ENCODE measurements at regions not wholly inside any gene's neighbourhood (a gene's known extent, or its start where the extent isn't known, plus 50 kb on each side); places are given as distances from the start of the nearest gene placed in this dataset.

DNA sequence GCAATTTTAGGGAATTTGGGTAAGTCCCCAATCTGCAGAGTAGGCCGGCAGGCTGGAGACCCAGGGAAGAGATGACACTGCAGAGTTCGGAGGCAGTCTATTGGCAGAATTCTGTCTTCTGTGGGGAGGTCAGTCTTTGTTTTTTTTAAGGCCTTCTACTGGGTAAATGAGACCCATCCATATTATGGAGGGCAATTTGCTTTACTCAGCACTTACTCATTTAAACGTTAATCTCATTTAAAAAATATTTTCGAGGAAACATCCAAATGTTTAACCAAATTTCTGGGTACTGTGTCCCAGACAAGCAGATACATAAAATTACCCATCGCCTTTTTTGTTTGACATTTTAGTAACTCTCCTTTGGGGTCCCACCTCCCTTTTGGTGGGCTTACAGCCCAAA is 139.5 kb downstream of the IRS1 start:
- Histone ChIP-seq H3K27ac (ENCODE audit: low read depth, low read length, poor library complexity, severe bottlenecking) (no peak overlapping the region), H3K36me3 (ENCODE audit: insufficient read depth, low read length, poor library complexity, severe bottlenecking) (no peaks in the 10 kb centered on the region), H3K9me3 (ENCODE audit: low read depth, low read length, poor library complexity, severe bottlenecking) (no peaks in the 10 kb centered on the region), H3K27me3 (replicated peaks; ENCODE audit: insufficient read depth, low read depth, low read length, poor library complexity) (no peaks in the 10 kb centered on the region), H3K4me1 (ENCODE audit: insufficient read depth, low read length, poor library complexity, severe bottlenecking) (peaks cover 34% of the 10 kb centered on the region), H3K4me3 (ENCODE audit: low read depth, low read length, poor library complexity, severe bottlenecking) (no peak overlapping the region)
- DNase-seq (ENCODE audit: low spot score), result no peak
- no TSS peak for BruUV-seq (replicated peaks)
- intact Hi-C loops (cut with micrococcal nuclease; ENCODE audit: unreplicated experiment), result no loop called here
- CTCF ChIA-PET, result no interaction called here
- POLR2A ChIA-PET (ENCODE audit: low non-redundant PET), result no interaction called here
- TF ChIP-seq, protein P1, sequence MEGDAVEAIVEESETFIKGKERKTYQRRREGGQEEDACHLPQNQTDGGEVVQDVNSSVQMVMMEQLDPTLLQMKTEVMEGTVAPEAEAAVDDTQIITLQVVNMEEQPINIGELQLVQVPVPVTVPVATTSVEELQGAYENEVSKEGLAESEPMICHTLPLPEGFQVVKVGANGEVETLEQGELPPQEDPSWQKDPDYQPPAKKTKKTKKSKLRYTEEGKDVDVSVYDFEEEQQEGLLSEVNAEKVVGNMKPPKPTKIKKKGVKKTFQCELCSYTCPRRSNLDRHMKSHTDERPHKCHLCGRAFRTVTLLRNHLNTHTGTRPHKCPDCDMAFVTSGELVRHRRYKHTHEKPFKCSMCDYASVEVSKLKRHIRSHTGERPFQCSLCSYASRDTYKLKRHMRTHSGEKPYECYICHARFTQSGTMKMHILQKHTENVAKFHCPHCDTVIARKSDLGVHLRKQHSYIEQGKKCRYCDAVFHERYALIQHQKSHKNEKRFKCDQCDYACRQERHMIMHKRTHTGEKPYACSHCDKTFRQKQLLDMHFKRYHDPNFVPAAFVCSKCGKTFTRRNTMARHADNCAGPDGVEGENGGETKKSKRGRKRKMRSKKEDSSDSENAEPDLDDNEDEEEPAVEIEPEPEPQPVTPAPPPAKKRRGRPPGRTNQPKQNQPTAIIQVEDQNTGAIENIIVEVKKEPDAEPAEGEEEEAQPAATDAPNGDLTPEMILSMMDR (conservative IDR thresholded peaks at IDR 0.05; ENCODE audit: low read depth, low read length), result no peak

DNA sequence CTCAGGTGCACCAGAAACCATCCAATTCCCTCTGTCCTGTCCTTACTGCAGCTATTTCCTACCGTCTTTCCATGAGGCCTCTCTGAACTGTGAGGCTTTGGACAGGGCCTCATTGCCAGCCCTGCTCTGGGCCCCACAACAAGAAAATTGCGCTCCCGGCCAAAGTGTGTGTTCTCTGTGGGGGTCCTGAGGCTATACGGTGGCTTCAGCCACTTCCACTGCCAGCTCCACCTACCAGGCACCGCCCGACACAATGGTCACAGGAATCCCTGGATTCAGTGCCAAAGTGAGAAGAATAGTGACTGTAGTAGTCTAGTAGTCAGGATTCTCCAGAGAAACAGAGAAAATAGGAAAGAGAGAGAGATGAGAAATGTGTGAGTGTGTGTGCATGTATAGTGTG is 140.2 kb downstream of the IRS1 start:
- Histone ChIP-seq H3K4me3 (ENCODE audit: low read depth, low read length, poor library complexity, severe bottlenecking) (no peak overlapping the region), H3K9me3 (ENCODE audit: low read depth, low read length, poor library complexity, severe bottlenecking) (no peaks in the 10 kb centered on the region), H3K4me1 (ENCODE audit: insufficient read depth, low read length, poor library complexity, severe bottlenecking) (peaks cover 34% of the 10 kb centered on the region), H3K27ac (ENCODE audit: low read depth, low read length, poor library complexity, severe bottlenecking) (no peak overlapping the region), H3K36me3 (ENCODE audit: insufficient read depth, low read length, poor library complexity, severe bottlenecking) (no peaks in the 10 kb centered on the region), H3K27me3 (replicated peaks; ENCODE audit: insufficient read depth, low read depth, low read length, poor library complexity) (no peaks in the 10 kb centered on the region)
- TF ChIP-seq, protein P1 (conservative IDR thresholded peaks at IDR 0.05; ENCODE audit: low read depth, low read length), result no peak
- no peak for TF ChIP-seq EZH2 (IDR thresholded peaks at IDR 0.05; ENCODE audit: borderline replicate concordance, low read depth, low read length, poor library complexity, severe bottlenecking)
- BruUV-seq (replicated peaks), result no TSS peak
- no peak for DNase-seq (ENCODE audit: low spot score)
- CTCF ChIA-PET, result no interaction called here
- intact Hi-C loops (cut with micrococcal nuclease; ENCODE audit: unreplicated experiment), result loop anchor here (10.0 kb wide), 2 partner anchors 865 to 985 kb away; no protein-coding TSS in a partner anchor
- POLR2A ChIA-PET (ENCODE audit: low non-redundant PET), result no interaction called here

DNA sequence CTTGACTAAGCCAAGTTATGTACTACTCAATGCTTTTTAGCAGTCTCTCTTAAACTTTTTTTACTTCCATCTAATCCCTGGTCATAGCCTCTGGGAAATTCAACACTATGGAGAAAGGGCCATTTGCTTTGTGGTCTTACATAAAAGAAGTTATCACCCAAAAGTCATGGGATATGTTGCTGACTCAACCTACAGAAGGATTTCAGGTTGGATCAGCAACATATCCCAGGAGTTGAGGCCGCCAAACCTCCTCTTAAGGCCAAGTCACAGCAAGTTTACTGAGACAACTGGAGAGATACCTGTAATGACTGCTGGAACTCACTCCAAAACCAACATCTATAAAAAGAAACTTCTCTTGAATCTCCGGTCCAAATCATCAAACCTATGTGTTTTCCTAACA is 141.1 kb downstream of the IRS1 start:
- no peaks in the 10 kb centered on the region for H3K36me3 ChIP-seq (ENCODE audit: insufficient read depth, low read length, poor library complexity, severe bottlenecking)
- no TSS peak for BruUV-seq (replicated peaks)
- no peak overlapping the region for H3K4me3 ChIP-seq (ENCODE audit: low read depth, low read length, poor library complexity, severe bottlenecking)
- peaks cover 38% of the 10 kb centered on the region for H3K4me1 ChIP-seq (ENCODE audit: insufficient read depth, low read length, poor library complexity, severe bottlenecking)
- ChIA-PET CTCF (no interaction called here), POLR2A (ENCODE audit: low non-redundant PET) (no interaction called here)
- no peak for DNase-seq (ENCODE audit: low spot score)
- intact Hi-C loops (cut with micrococcal nuclease; ENCODE audit: unreplicated experiment), result loop anchor here (10.0 kb wide), 2 partner anchors 864 to 984 kb away; no protein-coding TSS in a partner anchor
- no peaks in the 10 kb centered on the region for H3K9me3 ChIP-seq (ENCODE audit: low read depth, low read length, poor library complexity, severe bottlenecking)
- no peaks in the 10 kb centered on the region for H3K27me3 ChIP-seq (replicated peaks; ENCODE audit: insufficient read depth, low read depth, low read length, poor library complexity)
- no peak for TF ChIP-seq EZH2 (IDR thresholded peaks at IDR 0.05; ENCODE audit: borderline replicate concordance, low read depth, low read length, poor library complexity, severe bottlenecking)
- TF ChIP-seq, protein P1 (conservative IDR thresholded peaks at IDR 0.05; ENCODE audit: low read depth, low read length), result no peak
- no peak overlapping the region for H3K27ac ChIP-seq (ENCODE audit: low read depth, low read length, poor library complexity, severe bottlenecking)

Measured in A673 (cell line).